ENCODE measurements at regions not wholly inside any gene's neighbourhood (a gene's known extent, or its start where the extent isn't known, plus 50 kb on each side); places are given as distances from the start of the nearest gene placed in this dataset.

DNA sequence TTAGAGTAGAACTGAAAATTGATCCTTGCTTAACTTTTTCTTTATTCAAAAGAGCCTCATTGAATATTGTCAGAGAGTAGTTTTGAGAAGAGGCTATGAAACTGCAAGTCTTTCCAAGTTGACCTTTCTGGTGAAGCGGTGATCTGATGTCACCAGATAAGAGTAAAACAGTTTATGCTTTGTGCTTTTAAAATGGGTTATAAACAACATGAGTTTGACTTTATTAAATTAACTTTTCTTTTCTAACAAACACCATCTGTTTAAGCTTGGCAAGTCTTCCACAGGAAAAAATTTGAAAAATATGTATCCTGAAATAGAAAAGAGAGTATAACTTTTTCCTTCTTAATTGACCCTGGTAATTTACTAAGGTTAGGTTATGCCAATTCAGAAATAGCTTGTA is 408.7 kb upstream of the NOVA1 start:
- Histone ChIP-seq H3K9me3 (no peaks in the 10 kb centered on the region), H3K36me3 (ENCODE audit: control insufficient read depth, insufficient read depth, low read length) (no peaks in the 10 kb centered on the region), H3K4me1 (no peaks in the 10 kb centered on the region), H3K27me3 (replicated peaks; ENCODE audit: control insufficient read depth, insufficient read depth, low read length) (no peaks in the 10 kb centered on the region), H3K4me3 (ENCODE audit: low read depth, low read length) (no peak overlapping the region)
- H3K9me3 Mint-ChIP-seq (ENCODE audit: unreplicated experiment): peaks cover 10% of the 10 kb centered on the region
- H3K36me3 Mint-ChIP-seq (ENCODE audit: insufficient read depth, unreplicated experiment): no peaks in the 10 kb centered on the region
- peaks cover 3% of the 10 kb centered on the region for H3K27me3 Mint-ChIP-seq (ENCODE audit: insufficient read depth, unreplicated experiment)
- TF ChIP-seq, protein P1, sequence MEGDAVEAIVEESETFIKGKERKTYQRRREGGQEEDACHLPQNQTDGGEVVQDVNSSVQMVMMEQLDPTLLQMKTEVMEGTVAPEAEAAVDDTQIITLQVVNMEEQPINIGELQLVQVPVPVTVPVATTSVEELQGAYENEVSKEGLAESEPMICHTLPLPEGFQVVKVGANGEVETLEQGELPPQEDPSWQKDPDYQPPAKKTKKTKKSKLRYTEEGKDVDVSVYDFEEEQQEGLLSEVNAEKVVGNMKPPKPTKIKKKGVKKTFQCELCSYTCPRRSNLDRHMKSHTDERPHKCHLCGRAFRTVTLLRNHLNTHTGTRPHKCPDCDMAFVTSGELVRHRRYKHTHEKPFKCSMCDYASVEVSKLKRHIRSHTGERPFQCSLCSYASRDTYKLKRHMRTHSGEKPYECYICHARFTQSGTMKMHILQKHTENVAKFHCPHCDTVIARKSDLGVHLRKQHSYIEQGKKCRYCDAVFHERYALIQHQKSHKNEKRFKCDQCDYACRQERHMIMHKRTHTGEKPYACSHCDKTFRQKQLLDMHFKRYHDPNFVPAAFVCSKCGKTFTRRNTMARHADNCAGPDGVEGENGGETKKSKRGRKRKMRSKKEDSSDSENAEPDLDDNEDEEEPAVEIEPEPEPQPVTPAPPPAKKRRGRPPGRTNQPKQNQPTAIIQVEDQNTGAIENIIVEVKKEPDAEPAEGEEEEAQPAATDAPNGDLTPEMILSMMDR (IDR thresholded peaks at IDR 0.05; ENCODE audit: insufficient read depth in 1 of 2, low read depth in 1 of 2, low read length in 1 of 2, severe bottlenecking in 1 of 2, unreplicated experiment in 1 of 2): no peak
- no peak for DNase-seq
- no peak overlapping the region for H3K4me3 Mint-ChIP-seq (ENCODE audit: unreplicated experiment)
- intact Hi-C loops (cut with micrococcal nuclease; ENCODE audit: unreplicated experiment): no loop called here
- no peaks in the 10 kb centered on the region for H3K4me1 Mint-ChIP-seq (ENCODE audit: low read depth, unreplicated experiment)
- ChIA-PET POLR2A (no interaction called here), CTCF (no interaction called here)
- H3K27ac Mint-ChIP-seq (ENCODE audit: unreplicated experiment): no peak overlapping the region
- BruUV-seq (replicated peaks): no TSS peak

DNA sequence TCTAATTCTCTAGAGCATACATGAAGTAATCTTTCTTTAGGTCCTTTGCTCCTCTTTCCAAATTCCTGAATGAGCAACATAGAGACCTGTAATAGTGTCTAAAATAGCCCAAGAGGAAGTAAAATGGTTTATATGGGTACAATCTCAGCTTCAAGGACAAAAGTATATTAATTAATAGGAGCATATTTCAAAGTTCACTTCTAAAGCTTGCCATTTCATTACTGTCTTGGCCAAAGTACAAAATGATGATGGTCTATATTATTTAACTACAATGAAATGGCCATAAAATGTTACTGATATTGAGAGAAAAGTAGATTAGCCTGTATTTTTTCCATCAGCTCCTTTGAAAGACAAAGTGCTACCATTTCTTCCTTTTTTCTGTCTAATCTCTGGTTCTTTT is 410.4 kb upstream of the NOVA1 start:
- BruUV-seq (replicated peaks): no TSS peak
- intact Hi-C loops (cut with micrococcal nuclease; ENCODE audit: unreplicated experiment): no loop called here
- Mint-ChIP-seq H3K36me3 (ENCODE audit: insufficient read depth, unreplicated experiment) (no peaks in the 10 kb centered on the region), H3K9me3 (ENCODE audit: unreplicated experiment) (peaks cover 10% of the 10 kb centered on the region), H3K27ac (ENCODE audit: unreplicated experiment) (no peak overlapping the region), H3K4me1 (ENCODE audit: low read depth, unreplicated experiment) (no peaks in the 10 kb centered on the region), H3K4me3 (ENCODE audit: unreplicated experiment) (no peak overlapping the region), H3K27me3 (ENCODE audit: insufficient read depth, unreplicated experiment) (peaks cover 5% of the 10 kb centered on the region)
- CTCF ChIA-PET: no interaction called here
- DNase-seq: no peak
- TF ChIP-seq, protein P1 (IDR thresholded peaks at IDR 0.05; ENCODE audit: insufficient read depth in 1 of 2, low read depth in 1 of 2, low read length in 1 of 2, severe bottlenecking in 1 of 2, unreplicated experiment in 1 of 2): no peak
- no peaks in the 10 kb centered on the region for H3K4me1 ChIP-seq
- H3K9me3 ChIP-seq: no peaks in the 10 kb centered on the region
- H3K36me3 ChIP-seq (ENCODE audit: control insufficient read depth, insufficient read depth, low read length): no peaks in the 10 kb centered on the region
- no peak overlapping the region for H3K4me3 ChIP-seq (ENCODE audit: low read depth, low read length)
- H3K27me3 ChIP-seq (replicated peaks; ENCODE audit: control insufficient read depth, insufficient read depth, low read length): no peaks in the 10 kb centered on the region
- POLR2A ChIA-PET: no interaction called here

DNA sequence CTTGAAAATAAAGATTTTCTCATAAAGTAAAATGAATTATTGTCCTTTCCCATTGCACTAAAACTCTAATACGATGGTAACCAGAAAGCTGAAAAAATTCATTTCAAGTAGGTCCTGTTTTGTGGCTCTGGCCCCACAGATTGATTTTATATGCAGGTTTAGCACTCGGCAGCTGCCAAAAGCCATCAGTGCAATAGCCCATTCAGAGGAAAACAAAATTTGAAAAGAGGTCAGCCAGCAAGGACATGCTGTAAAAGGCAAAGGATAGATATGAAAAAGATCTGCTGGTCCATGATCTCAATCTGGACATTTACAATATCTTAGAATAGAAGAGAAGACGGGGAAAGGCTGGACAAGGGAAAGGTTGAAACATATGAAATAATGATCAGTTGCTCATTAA is 414.8 kb upstream of the NOVA1 start:
- Mint-ChIP-seq H3K4me3 (ENCODE audit: unreplicated experiment) (no peak overlapping the region), H3K27me3 (ENCODE audit: insufficient read depth, unreplicated experiment) (peaks cover 5% of the 10 kb centered on the region), H3K27ac (ENCODE audit: unreplicated experiment) (no peak overlapping the region), H3K4me1 (ENCODE audit: low read depth, unreplicated experiment) (no peaks in the 10 kb centered on the region), H3K9me3 (ENCODE audit: unreplicated experiment) (peaks cover 10% of the 10 kb centered on the region), H3K36me3 (ENCODE audit: insufficient read depth, unreplicated experiment) (no peaks in the 10 kb centered on the region)
- TF ChIP-seq, protein P1 (IDR thresholded peaks at IDR 0.05; ENCODE audit: insufficient read depth in 1 of 2, low read depth in 1 of 2, low read length in 1 of 2, severe bottlenecking in 1 of 2, unreplicated experiment in 1 of 2): no peak
- POLR2A ChIA-PET: no interaction called here
- H3K27me3 ChIP-seq (replicated peaks; ENCODE audit: control insufficient read depth, insufficient read depth, low read length): no peaks in the 10 kb centered on the region
- no TSS peak for BruUV-seq (replicated peaks)
- CTCF ChIA-PET: no interaction called here
- H3K4me3 ChIP-seq (ENCODE audit: low read depth, low read length): no peak overlapping the region
- intact Hi-C loops (cut with micrococcal nuclease; ENCODE audit: unreplicated experiment): no loop called here
- no peaks in the 10 kb centered on the region for H3K36me3 ChIP-seq (ENCODE audit: control insufficient read depth, insufficient read depth, low read length)
- no peaks in the 10 kb centered on the region for H3K4me1 ChIP-seq
- no peaks in the 10 kb centered on the region for H3K9me3 ChIP-seq
- no peak for DNase-seq

All from Caco-2 (cell line).